PFSK-1 (cell line): ENCODE measurements at regions not wholly inside any gene's neighbourhood (a gene's known extent, or its start where the extent isn't known, plus 50 kb on each side); places are given as distances from the start of the nearest gene placed in this dataset.

Source experiments
- FOXP2 ChIP-seq: optimal IDR thresholded peaks from 2 replicates; pipeline ENCODE3; 2011; ENCODE audit warnings: borderline replicate concordance, control low read depth, inconsistent platforms; ENCODE audit not compliant: insufficient read depth; ENCODE audit errors: extremely low read length, extremely low read depth
- POLR2AphosphoS5 ChIP-seq: IDR thresholded peaks from 2 replicates; pipeline ENCODE4 v1.6.1; 2012; ENCODE audit warnings: low read depth, mild to moderate bottlenecking, control low read depth, low read length, moderate library complexity
- SIN3A ChIP-seq: IDR thresholded peaks from 2 replicates; pipeline ENCODE4 v1.6.1; 2012; ENCODE audit warnings: mild to moderate bottlenecking, low read length, moderate library complexity, borderline replicate concordance; ENCODE audit not compliant: insufficient read depth
- TAF1 ChIP-seq: IDR thresholded peaks from 2 replicates; pipeline ENCODE4 v1.6.1; 2012; ENCODE audit warnings: low read length, control low read depth, borderline replicate concordance; ENCODE audit not compliant: insufficient read depth

- TF ChIP-seq TAF1 (no peak), POLR2AphosphoS5 (no peak), SIN3A (no peak), FOXP2 (no peak)
Observed at GRCh38 chr4:108398836-108399235, 221.5 kb upstream of the RPL34 start.
